SH-SY5Y (cell line): ENCODE measurements at regions not wholly inside any gene's neighbourhood (a gene's known extent, or its start where the extent isn't known, plus 50 kb on each side); places are given as distances from the start of the nearest gene placed in this dataset.

Experiments used
- GATA2 ChIP-seq: IDR thresholded peaks from 2 replicates; pipeline ENCODE4 v1.6.1; 2011; ENCODE audit warnings: mild to moderate bottlenecking, low read depth, low read length
- GATA3 ChIP-seq: IDR thresholded peaks from 2 replicates; pipeline ENCODE4 v1.6.1; 2011; ENCODE audit warnings: low read depth, mild to moderate bottlenecking, low read length, moderate library complexity

- TF ChIP-seq GATA2 (no peak), GATA3 (no peak)
Observed at GRCh38 chr4:8674311-8674885, 81.8 kb downstream of the CPZ start.
